Liver (tissue), 3 donors: ENCODE measurements at regions not wholly inside any gene's neighbourhood (a gene's known extent, or its start where the extent isn't known, plus 50 kb on each side); places are given as distances from the start of the nearest gene placed in this dataset.

Experiments used
- JUND ChIP-seq, 2 donors: IDR thresholded peaks; 2 replicates each; pipeline ENCODE4 v1.6.1; 2016; ENCODE audit warnings: antibody characterized with exemption in 2 of 2
- YY1 ChIP-seq: IDR thresholded peaks from 2 replicates; pipeline ENCODE4 v1.6.1; 2016; ENCODE audit warnings: antibody characterized with exemption, mild to moderate bottlenecking
- TF ChIP-seq, protein P1 (sequence below): IDR thresholded peaks from 2 replicates; pipeline ENCODE4 v1.6.1; 2016; ENCODE audit warnings: antibody characterized with exemption
- TF ChIP-seq, protein P2 (sequence below): fragments of 150-350 bp; IDR thresholded peaks from 2 replicates; pipeline ENCODE4 v1.5.1; 2017; ENCODE audit warnings: improper control_type of control experiment, low read depth, low read length; ENCODE audit not compliant: missing input control
- TF ChIP-seq, protein P3 (sequence below): IDR thresholded peaks from 2 replicates; pipeline ENCODE4 v1.6.1; 2016; ENCODE audit warnings: antibody characterized with exemption, mild to moderate bottlenecking
- donor health status: healthy.
- donor health status: healthy.

DNA sequence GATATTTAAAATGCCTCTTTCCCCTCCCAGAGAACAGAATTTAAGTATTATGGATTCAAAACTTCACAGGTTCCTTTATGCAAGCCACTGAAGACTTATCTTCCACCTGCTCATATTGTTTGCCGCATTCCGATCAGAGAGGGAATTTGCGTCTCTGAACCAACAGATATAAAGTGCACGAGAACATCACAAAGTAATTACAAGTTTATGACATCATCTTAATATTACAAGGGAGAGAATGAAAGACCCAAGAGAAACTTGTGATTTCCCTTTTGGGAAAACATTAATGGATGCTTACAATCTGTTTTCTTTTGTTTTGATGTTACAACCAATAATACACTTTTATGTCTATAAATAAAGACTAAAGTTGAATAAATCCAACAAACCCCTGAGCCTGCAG is 631.0 kb downstream of the BCL11A start:
- TF ChIP-seq, protein P1, sequence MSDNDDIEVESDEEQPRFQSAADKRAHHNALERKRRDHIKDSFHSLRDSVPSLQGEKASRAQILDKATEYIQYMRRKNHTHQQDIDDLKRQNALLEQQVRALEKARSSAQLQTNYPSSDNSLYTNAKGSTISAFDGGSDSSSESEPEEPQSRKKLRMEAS = no peak
- TF ChIP-seq, protein P2, sequence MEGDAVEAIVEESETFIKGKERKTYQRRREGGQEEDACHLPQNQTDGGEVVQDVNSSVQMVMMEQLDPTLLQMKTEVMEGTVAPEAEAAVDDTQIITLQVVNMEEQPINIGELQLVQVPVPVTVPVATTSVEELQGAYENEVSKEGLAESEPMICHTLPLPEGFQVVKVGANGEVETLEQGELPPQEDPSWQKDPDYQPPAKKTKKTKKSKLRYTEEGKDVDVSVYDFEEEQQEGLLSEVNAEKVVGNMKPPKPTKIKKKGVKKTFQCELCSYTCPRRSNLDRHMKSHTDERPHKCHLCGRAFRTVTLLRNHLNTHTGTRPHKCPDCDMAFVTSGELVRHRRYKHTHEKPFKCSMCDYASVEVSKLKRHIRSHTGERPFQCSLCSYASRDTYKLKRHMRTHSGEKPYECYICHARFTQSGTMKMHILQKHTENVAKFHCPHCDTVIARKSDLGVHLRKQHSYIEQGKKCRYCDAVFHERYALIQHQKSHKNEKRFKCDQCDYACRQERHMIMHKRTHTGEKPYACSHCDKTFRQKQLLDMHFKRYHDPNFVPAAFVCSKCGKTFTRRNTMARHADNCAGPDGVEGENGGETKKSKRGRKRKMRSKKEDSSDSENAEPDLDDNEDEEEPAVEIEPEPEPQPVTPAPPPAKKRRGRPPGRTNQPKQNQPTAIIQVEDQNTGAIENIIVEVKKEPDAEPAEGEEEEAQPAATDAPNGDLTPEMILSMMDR = no peak
- TF ChIP-seq JUND (IDR thresholded peaks at IDR 0.05) (no peak), YY1 (no peak)
- TF ChIP-seq, protein P3, sequence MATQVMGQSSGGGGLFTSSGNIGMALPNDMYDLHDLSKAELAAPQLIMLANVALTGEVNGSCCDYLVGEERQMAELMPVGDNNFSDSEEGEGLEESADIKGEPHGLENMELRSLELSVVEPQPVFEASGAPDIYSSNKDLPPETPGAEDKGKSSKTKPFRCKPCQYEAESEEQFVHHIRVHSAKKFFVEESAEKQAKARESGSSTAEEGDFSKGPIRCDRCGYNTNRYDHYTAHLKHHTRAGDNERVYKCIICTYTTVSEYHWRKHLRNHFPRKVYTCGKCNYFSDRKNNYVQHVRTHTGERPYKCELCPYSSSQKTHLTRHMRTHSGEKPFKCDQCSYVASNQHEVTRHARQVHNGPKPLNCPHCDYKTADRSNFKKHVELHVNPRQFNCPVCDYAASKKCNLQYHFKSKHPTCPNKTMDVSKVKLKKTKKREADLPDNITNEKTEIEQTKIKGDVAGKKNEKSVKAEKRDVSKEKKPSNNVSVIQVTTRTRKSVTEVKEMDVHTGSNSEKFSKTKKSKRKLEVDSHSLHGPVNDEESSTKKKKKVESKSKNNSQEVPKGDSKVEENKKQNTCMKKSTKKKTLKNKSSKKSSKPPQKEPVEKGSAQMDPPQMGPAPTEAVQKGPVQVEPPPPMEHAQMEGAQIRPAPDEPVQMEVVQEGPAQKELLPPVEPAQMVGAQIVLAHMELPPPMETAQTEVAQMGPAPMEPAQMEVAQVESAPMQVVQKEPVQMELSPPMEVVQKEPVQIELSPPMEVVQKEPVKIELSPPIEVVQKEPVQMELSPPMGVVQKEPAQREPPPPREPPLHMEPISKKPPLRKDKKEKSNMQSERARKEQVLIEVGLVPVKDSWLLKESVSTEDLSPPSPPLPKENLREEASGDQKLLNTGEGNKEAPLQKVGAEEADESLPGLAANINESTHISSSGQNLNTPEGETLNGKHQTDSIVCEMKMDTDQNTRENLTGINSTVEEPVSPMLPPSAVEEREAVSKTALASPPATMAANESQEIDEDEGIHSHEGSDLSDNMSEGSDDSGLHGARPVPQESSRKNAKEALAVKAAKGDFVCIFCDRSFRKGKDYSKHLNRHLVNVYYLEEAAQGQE = no peak
